LNCaP clone FGC (cell line): ENCODE measurements at regions not wholly inside any gene's neighbourhood (a gene's known extent, or its start where the extent isn't known, plus 50 kb on each side); places are given as distances from the start of the nearest gene placed in this dataset.

Experiments
- DNase-seq: peaks from one replicate; pipeline ENCODE4 v3.0.0-alpha.2; 2011; ENCODE audit warnings: low read depth
- H3K4me3 ChIP-seq: 2 replicates; pipeline ENCODE4 v1.5.1; 2011; ENCODE audit warnings: mild to moderate bottlenecking, low read depth, low read length, control low read depth
- TF ChIP-seq, protein P1 (sequence below): IDR thresholded peaks from 2 replicates; pipeline ENCODE4 v1.5.1; 2012; ENCODE audit warnings: mild to moderate bottlenecking; ENCODE audit not compliant: control insufficient read depth, insufficient read depth; ENCODE audit errors: extremely low read depth

DNA sequence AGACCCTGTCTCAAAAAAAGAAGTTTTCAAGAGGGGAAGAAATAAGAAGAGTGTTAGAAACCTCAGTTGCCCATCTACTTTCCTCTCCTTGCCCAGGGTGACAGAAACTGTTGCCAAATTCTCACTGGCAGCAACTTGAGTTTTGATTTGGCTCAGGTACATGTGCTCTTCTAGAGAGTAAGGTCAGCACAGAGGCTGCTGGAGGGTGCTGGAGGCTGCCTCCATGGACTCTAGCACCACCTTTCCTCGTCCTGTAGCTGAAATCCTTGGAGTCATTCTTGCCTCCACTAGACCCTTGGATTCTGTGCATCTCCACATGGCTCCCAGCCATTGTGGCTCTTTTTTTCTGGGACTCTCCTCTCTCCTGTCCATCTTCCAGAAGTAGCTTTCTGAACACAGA lies 149.1 kb downstream of the TM9SF2 start:
- H3K4me3 ChIP-seq, result no peak overlapping the region
- TF ChIP-seq, protein P1, sequence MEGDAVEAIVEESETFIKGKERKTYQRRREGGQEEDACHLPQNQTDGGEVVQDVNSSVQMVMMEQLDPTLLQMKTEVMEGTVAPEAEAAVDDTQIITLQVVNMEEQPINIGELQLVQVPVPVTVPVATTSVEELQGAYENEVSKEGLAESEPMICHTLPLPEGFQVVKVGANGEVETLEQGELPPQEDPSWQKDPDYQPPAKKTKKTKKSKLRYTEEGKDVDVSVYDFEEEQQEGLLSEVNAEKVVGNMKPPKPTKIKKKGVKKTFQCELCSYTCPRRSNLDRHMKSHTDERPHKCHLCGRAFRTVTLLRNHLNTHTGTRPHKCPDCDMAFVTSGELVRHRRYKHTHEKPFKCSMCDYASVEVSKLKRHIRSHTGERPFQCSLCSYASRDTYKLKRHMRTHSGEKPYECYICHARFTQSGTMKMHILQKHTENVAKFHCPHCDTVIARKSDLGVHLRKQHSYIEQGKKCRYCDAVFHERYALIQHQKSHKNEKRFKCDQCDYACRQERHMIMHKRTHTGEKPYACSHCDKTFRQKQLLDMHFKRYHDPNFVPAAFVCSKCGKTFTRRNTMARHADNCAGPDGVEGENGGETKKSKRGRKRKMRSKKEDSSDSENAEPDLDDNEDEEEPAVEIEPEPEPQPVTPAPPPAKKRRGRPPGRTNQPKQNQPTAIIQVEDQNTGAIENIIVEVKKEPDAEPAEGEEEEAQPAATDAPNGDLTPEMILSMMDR, result no peak
- no peak for DNase-seq

DNA sequence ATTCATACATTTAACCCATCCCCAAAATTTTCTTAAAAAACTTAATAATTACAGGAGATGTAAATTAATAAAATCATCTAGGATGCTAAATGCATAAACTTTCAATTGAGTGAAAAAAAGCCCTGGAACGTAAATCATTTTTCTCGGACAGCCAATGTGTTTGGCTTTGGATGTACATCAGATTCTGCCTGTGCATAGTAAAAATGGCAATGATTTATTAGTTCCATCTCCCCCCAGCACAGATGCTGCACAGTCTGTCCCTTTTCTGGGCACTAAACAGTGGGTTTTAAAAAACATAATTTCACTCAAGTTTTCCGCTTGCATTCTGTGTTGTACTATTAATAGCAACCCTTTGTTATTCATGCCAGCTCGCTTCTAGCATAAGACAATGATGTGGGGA lies 147.7 kb downstream of the TM9SF2 start:
- H3K4me3 ChIP-seq, result no peak overlapping the region
- TF ChIP-seq, protein P1, result no peak
- DNase-seq, result no peak

DNA sequence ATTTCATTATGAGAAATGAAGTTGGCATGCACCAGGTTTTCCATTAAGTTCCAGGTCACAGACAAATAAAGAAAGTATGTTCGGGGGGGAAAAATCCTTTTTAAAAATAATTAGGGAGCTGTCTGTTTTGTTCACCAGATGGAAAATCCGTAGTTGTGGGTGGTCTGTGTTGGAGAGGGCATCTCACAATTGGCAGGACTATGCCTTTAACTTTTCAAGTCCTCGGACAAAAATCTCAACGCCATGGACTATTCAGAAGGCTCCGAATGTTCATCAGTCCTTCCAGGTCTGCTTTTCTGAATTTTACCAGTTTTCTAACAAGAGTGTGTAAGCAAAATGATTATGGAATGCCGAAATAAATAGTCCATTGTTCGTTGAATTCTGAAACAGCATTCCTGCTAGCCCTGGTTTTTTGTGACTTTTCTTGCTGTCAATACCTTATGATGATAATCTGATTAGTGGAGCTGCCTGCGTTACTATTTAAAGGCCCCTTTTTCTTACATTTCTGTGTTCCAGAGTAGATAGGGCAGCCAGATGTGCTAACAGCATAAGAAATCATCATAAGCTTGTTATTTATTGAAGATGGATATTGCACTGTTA lies 146.9 kb downstream of the TM9SF2 start:
- H3K4me3 ChIP-seq, result no peak overlapping the region
- no peak for DNase-seq
- TF ChIP-seq, protein P1, result no peak

DNA sequence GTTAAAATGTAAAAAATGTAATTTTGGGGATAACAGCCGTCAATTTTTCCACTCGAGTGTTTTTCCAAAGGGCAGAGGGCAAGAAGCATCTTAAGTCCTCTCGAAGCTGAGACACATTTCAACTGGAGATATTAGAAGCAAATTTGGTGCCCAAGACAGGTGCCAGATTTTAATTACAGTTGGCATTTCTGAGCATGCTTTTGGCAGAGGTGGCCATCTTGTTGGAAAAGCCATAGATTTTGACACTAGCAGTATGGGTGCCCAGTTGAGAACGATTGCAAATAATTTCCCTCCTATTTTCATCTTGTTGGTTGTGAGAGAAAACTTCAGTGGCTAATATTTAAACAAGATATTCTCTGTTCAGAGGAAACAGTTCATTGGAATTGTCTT lies 146.3 kb downstream of the TM9SF2 start:
- no peak for DNase-seq
- TF ChIP-seq, protein P1, result no peak
- H3K4me3 ChIP-seq, result no peak overlapping the region

DNA sequence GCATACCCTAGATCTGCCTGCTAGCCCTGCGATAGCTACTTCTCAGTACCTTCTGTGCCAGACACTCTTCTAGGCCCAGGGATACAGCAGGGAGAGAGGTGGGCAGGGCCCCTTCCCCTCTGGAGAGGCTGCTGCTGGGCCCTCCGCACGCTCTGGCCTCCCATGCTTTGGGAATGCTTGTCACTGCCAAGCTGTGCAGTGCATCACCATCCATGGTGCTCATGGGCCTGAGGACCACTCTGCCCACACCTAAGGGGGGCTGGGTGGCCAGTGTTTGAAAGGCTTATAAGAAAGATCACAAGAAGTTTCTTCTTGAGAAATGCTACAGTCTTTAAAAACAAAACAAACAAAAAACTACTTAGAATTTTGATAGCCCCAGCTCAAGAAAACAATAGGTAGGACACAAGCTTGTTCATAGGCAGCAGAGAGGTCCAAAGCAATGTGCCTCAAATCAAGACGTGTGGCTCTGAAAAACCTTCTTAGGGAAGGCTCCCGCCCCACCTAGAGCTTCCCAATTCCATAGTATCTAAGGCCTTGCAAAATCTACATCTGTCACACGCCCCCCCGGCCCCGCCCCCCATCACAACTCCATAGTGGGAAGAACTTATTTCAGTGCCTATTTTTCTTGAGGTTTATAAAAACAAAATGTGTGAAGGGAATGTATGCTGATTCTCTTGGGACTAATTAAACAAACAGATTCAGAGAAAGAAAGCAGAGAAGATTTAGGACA lies 145.8 kb downstream of the TM9SF2 start:
- H3K4me3 ChIP-seq, result no peak overlapping the region
- TF ChIP-seq, protein P1, result no peak
- DNase-seq, result no peak

DNA sequence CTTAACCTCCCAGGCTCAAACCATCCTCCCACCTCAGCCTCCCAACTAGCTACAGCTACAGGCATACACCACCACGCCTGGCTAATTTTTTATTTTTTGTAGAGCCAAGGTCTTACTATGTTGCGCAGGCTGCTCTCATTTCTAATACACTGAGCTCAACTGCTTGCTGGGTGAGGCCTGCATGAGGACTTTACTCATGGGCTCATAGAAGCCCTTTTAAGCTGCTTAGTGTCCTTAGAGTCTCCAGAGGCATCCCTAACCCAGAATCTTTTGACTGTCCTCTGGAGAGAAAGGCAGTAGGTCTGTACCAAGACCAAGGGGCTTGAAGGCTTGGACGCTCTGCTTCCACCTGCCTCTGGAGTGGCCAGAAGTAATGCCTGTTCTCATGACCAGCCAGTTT lies 141.6 kb downstream of the TM9SF2 start:
- TF ChIP-seq, protein P1, result no peak
- H3K4me3 ChIP-seq, result no peak overlapping the region
- no peak for DNase-seq

DNA sequence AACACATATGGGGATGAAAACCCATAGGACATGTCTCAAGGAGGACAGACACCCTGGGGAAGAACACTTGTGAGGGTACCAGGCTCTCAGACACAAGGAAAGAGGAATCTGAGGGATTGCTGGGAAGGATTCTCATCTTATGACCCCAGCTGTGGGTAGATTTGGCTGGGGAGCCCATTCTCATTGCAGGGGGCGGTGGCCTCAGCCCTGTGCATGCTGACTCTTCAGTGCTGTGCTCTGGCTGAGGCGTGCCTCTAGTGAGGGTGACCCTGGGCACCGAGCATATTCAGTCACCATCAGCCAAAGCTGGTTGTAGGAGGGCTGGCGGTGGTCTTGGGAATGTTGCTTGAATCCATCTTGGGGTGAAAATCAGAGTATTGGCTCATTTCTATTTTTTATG lies 140.7 kb downstream of the TM9SF2 start:
- no peak overlapping the region for H3K4me3 ChIP-seq
- DNase-seq, result no peak
- TF ChIP-seq, protein P1, result no peak
